SK-N-MC (cell line): ENCODE measurements at regions not wholly inside any gene's neighbourhood (a gene's known extent, or its start where the extent isn't known, plus 50 kb on each side); places are given as distances from the start of the nearest gene placed in this dataset.

Experiments used
- DNase-seq: peaks from one replicate; pipeline ENCODE4 v3.0.0-alpha.2; 2011; ENCODE audit warnings: low read depth, low spot score
- H3K27ac ChIP-seq: fragments of 200-600 bp; sonication (generic); 2 replicates; pipeline ENCODE4 v1.5.1; 2016; ENCODE audit warnings: mixed run types
- H3K36me3 ChIP-seq: fragments of 200-600 bp; sonication (generic); 2 replicates; pipeline ENCODE4 v1.6.1; 2017; ENCODE audit warnings: antibody characterized with exemption, low read length, mixed read lengths; ENCODE audit not compliant: insufficient read depth
- H3K4me3 ChIP-seq: fragments of 200-600 bp; sonication (generic); 2 replicates; pipeline ENCODE4 v1.5.1; 2016
- H3K9ac ChIP-seq: fragments of 200-600 bp; sonication (generic); 2 replicates; pipeline ENCODE4 v1.8.0; 2017; ENCODE audit warnings: mixed run types, mixed read lengths; ENCODE audit not compliant: insufficient read length
- H3K9me3 ChIP-seq: fragments of 200-600 bp; sonication (generic); 2 replicates; pipeline ENCODE4 v1.6.1; 2017; ENCODE audit warnings: low read depth, mild to moderate bottlenecking, antibody characterized with exemption, low read length, moderate library complexity, mixed read lengths
- EZH2 ChIP-seq: fragments of 200-600 bp; sonication (generic); IDR thresholded peaks from one replicate; pipeline ENCODE4 v1.6.1; 2017; ENCODE audit warnings: antibody characterized with exemption
- FOXP2 ChIP-seq: optimal IDR thresholded peaks from 2 replicates; pipeline ENCODE3; 2011; ENCODE audit warnings: mild to moderate bottlenecking, moderate library complexity; ENCODE audit not compliant: insufficient read depth; ENCODE audit errors: extremely low read length, control extremely low read depth
- POLR2AphosphoS5 ChIP-seq: IDR thresholded peaks from 2 replicates; pipeline ENCODE4 v1.6.1; 2012; ENCODE audit warnings: mild to moderate bottlenecking, low read depth, low read length, borderline replicate concordance

DNA sequence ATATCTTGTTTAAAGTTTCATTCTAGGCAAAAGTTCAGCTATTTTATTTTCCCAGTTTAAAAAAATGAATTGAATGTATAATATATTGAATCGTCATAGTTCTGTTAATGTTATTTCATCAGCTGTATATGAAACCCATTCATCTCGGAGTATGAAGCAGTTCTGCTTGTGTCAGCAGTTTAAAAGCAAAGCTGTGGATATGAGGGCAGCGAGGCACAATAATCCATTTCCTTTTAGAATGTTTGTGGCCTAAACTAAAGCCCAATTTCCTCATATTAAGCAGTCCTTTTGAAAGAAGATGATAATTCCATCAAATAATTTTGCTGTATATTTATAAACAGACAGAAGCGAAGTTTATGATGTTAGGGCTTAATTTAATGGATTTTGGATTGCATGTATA is 300.1 kb downstream of the SAMD5 start:
- TF ChIP-seq POLR2AphosphoS5 (peak; percentile 60; the same call in 1 of the 2 replicates), FOXP2 (no peak), EZH2 (no peak)
- H3K36me3 ChIP-seq: no peaks in the 10 kb centered on the region
- H3K9me3 ChIP-seq: no peaks in the 10 kb centered on the region
- H3K27ac ChIP-seq: peak overlapping the region; percentile 85
- DNase-seq: peak; percentile 93
- H3K9ac ChIP-seq: no peak overlapping the region
- peak overlapping the region; percentile 50 for H3K4me3 ChIP-seq

GRCh38 chr6:147811913-147812629 is 303.6 kb downstream of the SAMD5 start:
- DNase-seq: no peak
- Histone ChIP-seq H3K9ac (no peak overlapping the region), H3K27ac (no peak overlapping the region), H3K4me3 (no peak overlapping the region), H3K36me3 (no peaks in the 10 kb centered on the region), H3K9me3 (no peaks in the 10 kb centered on the region)
- TF ChIP-seq POLR2AphosphoS5 (no peak), EZH2 (no peak), FOXP2 (no peak)

DNA sequence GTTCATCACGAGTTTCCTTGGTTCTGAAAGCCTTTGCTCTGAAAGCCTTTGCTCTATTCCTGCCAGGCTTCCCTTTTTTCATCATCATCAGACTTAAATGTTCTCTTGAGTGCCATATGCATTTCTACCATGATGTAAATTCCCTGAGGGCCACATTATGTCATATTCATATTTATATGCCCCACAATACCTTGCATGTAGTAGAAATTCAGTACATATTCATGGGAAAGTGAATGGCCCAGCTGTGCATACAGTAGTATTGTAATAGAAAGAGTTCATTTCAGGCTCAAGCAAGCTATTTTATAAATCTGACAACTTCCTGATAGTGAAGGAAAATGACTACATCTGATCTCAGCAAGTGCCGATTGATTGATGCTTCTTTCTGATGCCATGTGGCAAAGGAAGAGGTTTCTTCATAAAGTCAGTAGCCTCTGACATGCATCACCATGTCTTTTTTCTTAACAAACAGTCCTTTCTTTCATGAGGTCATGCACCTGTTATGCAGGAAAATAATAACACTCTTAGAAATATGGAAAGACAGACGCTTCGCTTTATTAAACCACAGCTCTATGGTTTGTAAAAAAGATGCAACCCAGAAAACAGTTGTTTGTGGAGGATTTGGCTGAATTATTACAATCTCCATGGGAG is 308.7 kb downstream of the SAMD5 start:
- no peak overlapping the region for H3K27ac ChIP-seq
- H3K9ac ChIP-seq: no peak overlapping the region
- DNase-seq: no peak
- TF ChIP-seq FOXP2 (no peak), POLR2AphosphoS5 (no peak), EZH2 (no peak)
- no peaks in the 10 kb centered on the region for H3K36me3 ChIP-seq
- H3K4me3 ChIP-seq: no peak overlapping the region
- no peaks in the 10 kb centered on the region for H3K9me3 ChIP-seq

DNA sequence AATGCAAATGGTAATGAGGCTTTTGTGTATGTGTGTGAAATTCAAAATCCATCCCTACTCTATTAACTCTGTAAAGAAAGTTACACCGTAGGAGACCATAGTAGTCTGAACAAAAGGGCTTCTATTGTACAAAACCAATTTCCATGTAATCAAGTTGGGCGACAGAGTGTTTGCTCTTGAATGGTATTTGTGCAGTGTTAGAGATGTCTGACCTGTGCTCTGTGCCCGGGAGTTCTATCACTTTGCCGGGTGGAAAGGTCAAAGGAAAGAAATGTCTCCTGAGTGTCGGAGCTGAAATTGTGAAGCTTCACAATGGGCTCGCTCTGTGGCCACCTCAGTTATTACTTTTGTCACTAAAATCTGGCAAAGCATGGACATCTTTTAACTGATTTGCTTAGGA is 312.0 kb downstream of the SAMD5 start:
- Histone ChIP-seq H3K27ac (no peak overlapping the region), H3K36me3 (no peaks in the 10 kb centered on the region), H3K4me3 (no peak overlapping the region), H3K9me3 (no peaks in the 10 kb centered on the region), H3K9ac (no peak overlapping the region)
- no peak for TF ChIP-seq EZH2
- no peak for TF ChIP-seq POLR2AphosphoS5
- TF ChIP-seq FOXP2: no peak
- no peak for DNase-seq

DNA sequence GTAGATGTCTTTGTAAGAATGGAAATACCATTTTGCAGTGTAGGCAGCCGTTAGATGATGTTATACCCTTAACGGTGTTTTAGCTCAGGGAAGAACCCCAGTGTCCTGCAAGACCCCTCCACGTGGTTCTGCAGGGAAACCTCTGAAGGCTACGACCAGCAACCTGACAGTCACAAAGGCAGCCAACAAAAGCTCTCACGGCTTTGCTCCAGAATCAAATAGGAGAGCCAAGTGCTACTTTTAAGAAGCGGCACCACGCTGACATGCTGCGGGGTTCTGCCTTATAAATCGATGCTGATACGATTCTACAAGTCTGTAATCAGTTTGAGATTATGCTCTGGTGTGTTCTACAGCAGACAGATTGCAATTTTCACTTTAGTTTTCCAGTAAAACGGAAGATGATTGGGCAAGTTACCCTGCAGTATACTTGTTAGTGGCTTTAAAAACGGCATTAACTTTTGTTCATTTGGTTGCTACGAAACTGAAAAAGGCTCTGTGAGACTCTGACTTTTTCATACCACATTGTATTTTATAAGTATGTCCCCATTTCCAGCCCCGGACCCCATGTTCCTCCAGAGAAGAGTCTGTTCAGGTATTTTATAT is 312.9 kb downstream of the SAMD5 start:
- DNase-seq: no peak
- H3K4me3 ChIP-seq: no peak overlapping the region
- no peak overlapping the region for H3K9ac ChIP-seq
- no peak for TF ChIP-seq POLR2AphosphoS5
- no peak for TF ChIP-seq EZH2
- no peak for TF ChIP-seq FOXP2
- H3K27ac ChIP-seq: no peak overlapping the region
- H3K9me3 ChIP-seq: no peaks in the 10 kb centered on the region
- H3K36me3 ChIP-seq: no peaks in the 10 kb centered on the region

DNA sequence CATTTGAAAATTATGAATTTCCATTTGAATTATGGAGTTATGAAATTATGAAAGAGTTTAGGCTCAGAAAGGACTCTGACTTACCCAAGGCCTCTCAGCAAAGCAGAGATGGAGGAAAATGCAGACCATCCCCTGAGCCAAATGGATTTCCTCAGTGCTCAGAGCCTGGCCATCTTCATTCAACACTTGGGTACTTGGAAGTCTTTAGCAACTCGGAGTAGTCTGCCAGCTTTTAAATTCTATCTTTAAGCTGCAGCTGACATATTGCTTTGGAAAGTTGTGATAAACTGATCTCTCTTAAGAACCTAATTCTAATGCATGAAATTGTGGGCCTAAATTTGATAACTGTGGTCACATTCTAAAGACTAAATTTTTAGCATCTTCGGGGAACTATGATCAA is 315.4 kb downstream of the SAMD5 start:
- Histone ChIP-seq H3K27ac (no peak overlapping the region), H3K4me3 (no peak overlapping the region), H3K9me3 (no peaks in the 10 kb centered on the region), H3K36me3 (no peaks in the 10 kb centered on the region), H3K9ac (no peak overlapping the region)
- no peak for DNase-seq
- no peak for TF ChIP-seq EZH2
- TF ChIP-seq POLR2AphosphoS5: no peak
- TF ChIP-seq FOXP2: no peak

GRCh38 chr6:147825848-147826247 is 317.4 kb downstream of the SAMD5 start:
- Histone ChIP-seq H3K27ac (no peak overlapping the region), H3K4me3 (no peak overlapping the region), H3K9me3 (no peaks in the 10 kb centered on the region), H3K36me3 (no peaks in the 10 kb centered on the region), H3K9ac (no peak overlapping the region)
- DNase-seq: no peak
- TF ChIP-seq POLR2AphosphoS5 (no peak), FOXP2 (no peak), EZH2 (no peak)

GRCh38 chr6:147826698-147827097 is 318.2 kb downstream of the SAMD5 start:
- H3K27ac ChIP-seq: no peak overlapping the region
- H3K36me3 ChIP-seq: no peaks in the 10 kb centered on the region
- no peak for DNase-seq
- no peak overlapping the region for H3K4me3 ChIP-seq
- TF ChIP-seq EZH2 (no peak), FOXP2 (no peak), POLR2AphosphoS5 (no peak)
- no peak overlapping the region for H3K9ac ChIP-seq
- no peaks in the 10 kb centered on the region for H3K9me3 ChIP-seq

DNA sequence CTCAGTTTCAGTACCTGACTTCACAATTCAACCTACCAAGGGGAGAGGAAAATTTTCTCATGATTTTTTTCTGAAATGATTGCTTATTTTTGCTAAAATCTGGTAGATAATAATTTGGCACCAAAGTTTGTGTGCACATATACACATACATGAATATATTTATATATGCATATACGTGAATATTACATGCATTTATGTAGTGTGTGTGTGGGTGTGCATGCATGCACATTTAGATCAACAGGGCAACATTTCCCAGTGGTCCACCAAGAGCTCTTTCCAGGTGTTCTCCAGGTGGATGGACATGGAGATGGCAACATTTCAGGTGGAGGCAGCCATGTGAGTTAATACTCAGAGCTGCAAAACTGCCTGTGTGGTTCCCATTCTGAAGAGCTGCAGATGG is 320.9 kb downstream of the SAMD5 start:
- TF ChIP-seq FOXP2: no peak
- TF ChIP-seq EZH2: no peak
- TF ChIP-seq POLR2AphosphoS5: no peak
- Histone ChIP-seq H3K27ac (no peak overlapping the region), H3K9me3 (no peaks in the 10 kb centered on the region), H3K4me3 (no peak overlapping the region), H3K9ac (no peak overlapping the region), H3K36me3 (no peaks in the 10 kb centered on the region)
- DNase-seq: no peak
